ENCODE measurements at regions not wholly inside any gene's neighbourhood (a gene's known extent, or its start where the extent isn't known, plus 50 kb on each side); places are given as distances from the start of the nearest gene placed in this dataset.

DNA sequence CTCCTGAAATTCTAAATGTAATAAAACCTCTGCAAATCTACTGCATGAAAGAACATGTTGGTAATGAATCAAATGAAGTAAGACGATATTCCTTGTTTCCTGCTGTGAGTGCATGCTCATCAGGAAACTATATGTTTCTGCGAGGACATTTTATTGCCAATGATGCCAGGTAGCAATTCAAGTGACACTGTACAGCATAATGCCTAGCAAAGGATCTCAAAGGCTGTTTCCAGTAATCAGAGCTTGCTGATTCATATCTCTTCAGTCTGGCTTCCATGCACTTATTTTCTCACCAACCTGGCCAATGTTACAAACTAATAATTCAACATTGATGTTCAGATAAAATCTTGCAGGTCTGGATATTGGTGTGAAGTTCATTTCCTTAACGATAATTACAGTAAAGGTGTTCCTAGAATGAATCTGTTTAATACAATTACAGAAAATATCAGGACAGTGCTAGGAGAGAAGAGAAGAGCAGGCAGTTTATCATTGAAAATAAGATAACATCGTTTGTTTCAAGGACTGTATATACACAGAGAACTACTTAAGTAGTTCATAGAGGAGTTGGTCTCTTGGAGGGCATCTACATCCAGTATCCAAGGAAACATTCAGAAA is 568.5 kb upstream of the SOX11 start:
- no peak overlapping the region for H2AFZ ChIP-seq
- H3F3A ChIP-seq (ENCODE audit: insufficient read depth), result no peaks in the 10 kb centered on the region
- H3K9ac ChIP-seq, result no peak overlapping the region
- TF ChIP-seq EZH2phosphoT487 (IDR thresholded peaks at IDR 0.05; ENCODE audit: insufficient read depth, low read depth), result no peak
- TF ChIP-seq EZH2 (IDR thresholded peaks at IDR 0.05; ENCODE audit: insufficient read depth, poor library complexity, severe bottlenecking), result no peak
- H4K20me1 ChIP-seq (ENCODE audit: insufficient read depth), result no peaks in the 10 kb centered on the region
- no peaks in the 10 kb centered on the region for H3K9me2 ChIP-seq (ENCODE audit: insufficient read depth)
- H3K9me3 ChIP-seq (ENCODE audit: low read depth), result no peaks in the 10 kb centered on the region
- no peak overlapping the region for H3K4me3 ChIP-seq
- no peak for DNase-seq
- no peaks in the 10 kb centered on the region for H3K36me3 ChIP-seq (ENCODE audit: low read depth)
- in situ Hi-C loops (cut with MboI), result no loop called here
- H3K79me2 ChIP-seq (ENCODE audit: insufficient read depth), result no peaks in the 10 kb centered on the region
- 16 to 25% methylated on average over 4 of the region's 4 CpGs for WGBS, 2 experiments (ENCODE audit: low coverage in 1 of 2, low lambda C conversion rate in 2 of 2, missing lambda C conversion rate in 2 of 2)
- H3K27me3 ChIP-seq (replicated peaks; ENCODE audit: insufficient read depth), result no peaks in the 10 kb centered on the region
- no peak overlapping the region for H3K27ac ChIP-seq
- no peaks in the 10 kb centered on the region for H3K4me1 ChIP-seq (ENCODE audit: insufficient read depth)
- H3K4me2 ChIP-seq (ENCODE audit: unreplicated experiment), result no peak overlapping the region

DNA sequence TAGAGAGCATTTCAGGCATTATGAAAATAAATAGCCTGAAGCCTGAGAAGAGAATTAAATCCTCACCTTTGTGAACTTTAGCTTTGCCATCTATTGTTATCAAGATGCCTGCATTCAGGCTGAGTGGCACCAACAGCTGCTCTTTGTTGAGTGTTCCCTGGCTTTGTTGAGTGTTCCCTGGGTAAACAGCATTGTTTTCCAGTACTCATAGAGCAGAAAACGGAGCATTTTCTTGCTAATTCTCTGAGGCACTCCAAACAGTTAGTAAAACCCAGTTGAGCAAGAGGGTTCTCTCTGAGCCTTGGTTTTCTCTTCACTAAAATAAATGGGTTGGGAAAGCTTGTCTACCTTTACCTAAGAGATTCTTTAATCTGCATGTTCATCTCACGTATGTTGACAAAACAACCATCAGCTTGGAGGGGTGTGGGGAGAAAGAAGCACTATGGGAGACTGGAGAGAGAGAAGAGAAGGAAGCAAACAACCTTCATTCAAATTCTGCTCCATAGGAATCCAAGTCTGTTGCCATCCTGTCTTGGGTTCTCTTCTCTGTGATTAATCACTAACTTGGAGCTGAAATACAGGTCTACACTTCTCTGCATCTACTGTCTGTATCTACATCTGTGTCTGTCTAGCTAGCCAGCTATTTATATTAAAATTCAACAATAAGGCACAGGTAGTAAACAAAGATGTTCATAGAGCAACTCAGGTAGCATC is 567.0 kb upstream of the SOX11 start:
- WGBS, 2 experiments (ENCODE audit: low coverage in 1 of 2, low lambda C conversion rate in 2 of 2, missing lambda C conversion rate in 2 of 2), result 4 to 8% methylated on average over 2 of the region's 2 CpGs
- Histone ChIP-seq H3K4me2 (ENCODE audit: unreplicated experiment) (no peak overlapping the region), H4K20me1 (ENCODE audit: insufficient read depth) (no peaks in the 10 kb centered on the region), H3K27me3 (replicated peaks; ENCODE audit: insufficient read depth) (no peaks in the 10 kb centered on the region), H3K9me2 (ENCODE audit: insufficient read depth) (no peaks in the 10 kb centered on the region), H3K4me1 (ENCODE audit: insufficient read depth) (no peaks in the 10 kb centered on the region), H3K79me2 (ENCODE audit: insufficient read depth) (no peaks in the 10 kb centered on the region), H3K36me3 (ENCODE audit: low read depth) (no peaks in the 10 kb centered on the region), H3K4me3 (no peak overlapping the region), H3K27ac (no peak overlapping the region), H2AFZ (no peak overlapping the region), H3K9me3 (ENCODE audit: low read depth) (no peaks in the 10 kb centered on the region), H3F3A (ENCODE audit: insufficient read depth) (no peaks in the 10 kb centered on the region), H3K9ac (no peak overlapping the region)
- TF ChIP-seq EZH2phosphoT487 (IDR thresholded peaks at IDR 0.05; ENCODE audit: insufficient read depth, low read depth), result no peak
- no peak for TF ChIP-seq EZH2 (IDR thresholded peaks at IDR 0.05; ENCODE audit: insufficient read depth, poor library complexity, severe bottlenecking)
- DNase-seq, result no peak
- in situ Hi-C loops (cut with MboI), result no loop called here

DNA sequence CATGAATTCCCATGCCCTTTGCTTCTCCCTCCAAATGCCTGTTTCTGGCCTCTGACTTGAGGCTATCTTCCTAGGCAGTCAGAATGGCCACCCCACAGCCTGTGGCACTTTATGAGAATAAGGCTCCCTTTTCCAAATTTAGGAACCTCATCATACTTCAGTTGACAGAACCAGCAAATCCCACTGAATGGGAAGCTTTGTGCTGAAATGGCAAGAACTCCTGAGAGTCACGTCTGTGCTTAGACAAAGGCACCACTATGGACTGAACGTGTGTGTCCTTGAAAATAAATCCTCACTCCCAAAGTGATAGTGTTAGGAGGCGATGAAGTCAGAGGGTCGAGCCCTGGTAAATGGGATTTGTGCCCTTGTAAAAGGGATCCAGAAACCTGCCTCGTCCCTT is 559.9 kb upstream of the SOX11 start:
- H3F3A ChIP-seq (ENCODE audit: insufficient read depth), result no peaks in the 10 kb centered on the region
- H2AFZ ChIP-seq, result no peak overlapping the region
- H4K20me1 ChIP-seq (ENCODE audit: insufficient read depth), result no peaks in the 10 kb centered on the region
- H3K4me3 ChIP-seq, result no peak overlapping the region
- H3K9me3 ChIP-seq (ENCODE audit: low read depth), result peaks cover 3% of the 10 kb centered on the region
- H3K9me2 ChIP-seq (ENCODE audit: insufficient read depth), result no peaks in the 10 kb centered on the region
- no peaks in the 10 kb centered on the region for H3K36me3 ChIP-seq (ENCODE audit: low read depth)
- no peak for DNase-seq
- H3K79me2 ChIP-seq (ENCODE audit: insufficient read depth), result no peaks in the 10 kb centered on the region
- H3K4me1 ChIP-seq (ENCODE audit: insufficient read depth), result no peaks in the 10 kb centered on the region
- in situ Hi-C loops (cut with MboI), result no loop called here
- no peak overlapping the region for H3K4me2 ChIP-seq (ENCODE audit: unreplicated experiment)
- H3K27ac ChIP-seq, result no peak overlapping the region
- TF ChIP-seq EZH2phosphoT487 (IDR thresholded peaks at IDR 0.05; ENCODE audit: insufficient read depth, low read depth) (no peak), EZH2 (IDR thresholded peaks at IDR 0.05; ENCODE audit: insufficient read depth, poor library complexity, severe bottlenecking) (no peak)
- no peak overlapping the region for H3K9ac ChIP-seq
- WGBS, 2 experiments (ENCODE audit: low coverage in 1 of 2, low lambda C conversion rate in 2 of 2, missing lambda C conversion rate in 2 of 2), result 30 to 35% methylated on average over 5 of the region's 5 CpGs
- no peaks in the 10 kb centered on the region for H3K27me3 ChIP-seq (replicated peaks; ENCODE audit: insufficient read depth)

DNA sequence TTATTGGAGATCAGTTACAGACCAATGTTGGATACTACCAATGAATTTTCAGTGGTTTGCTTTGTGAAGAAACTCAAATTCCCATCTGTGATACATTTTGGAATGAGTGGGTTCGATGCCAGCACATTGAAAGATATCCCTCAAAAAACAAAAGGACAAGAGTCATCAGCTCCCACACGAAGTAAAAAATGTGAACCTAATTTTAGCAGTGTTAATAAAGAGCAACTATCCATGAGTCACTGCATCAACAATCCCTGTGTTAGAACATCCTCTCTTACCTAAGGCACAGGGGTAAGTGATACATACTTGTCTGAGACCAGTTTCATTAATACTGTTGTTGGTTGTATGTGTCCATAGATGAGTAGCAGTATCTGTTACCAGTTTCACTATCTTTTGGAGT is 551.8 kb upstream of the SOX11 start:
- Histone ChIP-seq H3K36me3 (ENCODE audit: low read depth) (no peaks in the 10 kb centered on the region), H3F3A (ENCODE audit: insufficient read depth) (no peaks in the 10 kb centered on the region), H3K9ac (no peak overlapping the region), H4K20me1 (ENCODE audit: insufficient read depth) (no peaks in the 10 kb centered on the region), H3K27me3 (replicated peaks; ENCODE audit: insufficient read depth) (no peaks in the 10 kb centered on the region), H3K27ac (no peak overlapping the region), H3K9me2 (ENCODE audit: insufficient read depth) (no peaks in the 10 kb centered on the region), H2AFZ (no peak overlapping the region), H3K9me3 (ENCODE audit: low read depth) (no peaks in the 10 kb centered on the region), H3K4me3 (no peak overlapping the region), H3K4me2 (ENCODE audit: unreplicated experiment) (no peak overlapping the region), H3K4me1 (ENCODE audit: insufficient read depth) (no peaks in the 10 kb centered on the region), H3K79me2 (ENCODE audit: insufficient read depth) (no peaks in the 10 kb centered on the region)
- no peak for DNase-seq
- WGBS, 2 experiments (ENCODE audit: low coverage in 1 of 2, low lambda C conversion rate in 2 of 2, missing lambda C conversion rate in 2 of 2), result 3 to 5% methylated on average over 2 of the region's 2 CpGs
- TF ChIP-seq EZH2phosphoT487 (IDR thresholded peaks at IDR 0.05; ENCODE audit: insufficient read depth, low read depth) (no peak), EZH2 (IDR thresholded peaks at IDR 0.05; ENCODE audit: insufficient read depth, poor library complexity, severe bottlenecking) (no peak)
- in situ Hi-C loops (cut with MboI), result no loop called here

Measured in GM23248 (cell line).